ENCODE measurements at regions not wholly inside any gene's neighbourhood (a gene's known extent, or its start where the extent isn't known, plus 50 kb on each side); places are given as distances from the start of the nearest gene placed in this dataset.

GRCh38 chr3:18835021-18835420 lies 313.3 kb upstream of the KCNH8 start:
- ChIA-PET CTCF (ENCODE audit: partially characterized antibody) (interaction anchor here (1.0 to 5.9 kb wide), 4 partner anchors 13 to 153 kb away, joined by 3 to 35 read pairs (median 4); no protein-coding TSS in a partner anchor), POLR2A (ENCODE audit: partially characterized antibody) (interaction anchor here (1.3 kb wide), 1 partner anchor 16 kb away, joined by 3 read pairs; no protein-coding TSS in a partner anchor)
- H3K27me3 ChIP-seq (replicated peaks in 1 of 4; ENCODE audit: control insufficient read depth in 3 of 4, extremely low read depth in 1 of 4, insufficient read depth in 3 of 4, low read length in 3 of 4), result no peaks in the 10 kb centered on the region
- no peaks in the 10 kb centered on the region; a peak in 1 of 7 replicates for H3K4me1 ChIP-seq (replicated peaks in 1 of 4; ENCODE audit: control insufficient read depth in 3 of 4, insufficient read depth in 4 of 4, low read length in 3 of 4)
- H2BK120ac ChIP-seq (replicated peaks; ENCODE audit: low read depth, low read length), result no peak overlapping the region
- 93% methylated on average over 4 of the region's 4 CpGs; no CpG with 5 or more reads in 1 of the 2 experiments for WGBS, 2 experiments (ENCODE audit: extremely low coverage in 1 of 2, insufficient coverage in 1 of 2, insufficient read length in 1 of 2, insufficient replicate concordance in 2 of 2, low coverage in 1 of 2, low lambda C conversion rate in 2 of 2, missing lambda C conversion rate in 1 of 2)
- H3K14ac ChIP-seq (ENCODE audit: insufficient read length), result no peak overlapping the region
- H3K18ac ChIP-seq (ENCODE audit: extremely low read depth, low read length), result no peak overlapping the region
- H2BK15ac ChIP-seq (ENCODE audit: low read length), result no peak overlapping the region
- H3K79me2 ChIP-seq (ENCODE audit: control insufficient read depth in 1 of 2, insufficient read depth in 2 of 2, low read length in 2 of 2), result no peaks in the 10 kb centered on the region
- no peak overlapping the region for H3K4ac ChIP-seq (replicated peaks; ENCODE audit: insufficient read length, low read depth, low read length)
- no peaks in the 10 kb centered on the region for H3K36me3 ChIP-seq (ENCODE audit: control insufficient read depth in 2 of 4, insufficient read depth in 4 of 4, low read length in 3 of 4)
- no peak overlapping the region for H3K27ac ChIP-seq (ENCODE audit: low read depth, low read length)
- H2AFZ ChIP-seq (ENCODE audit: low read length), result no peak overlapping the region
- no peak overlapping the region for H2BK12ac ChIP-seq (ENCODE audit: low read depth, low read length)
- H3K9me3 ChIP-seq (ENCODE audit: insufficient read depth in 2 of 2, low read depth in 1 of 2, low read length in 1 of 2), result no peaks in the 10 kb centered on the region
- no peak overlapping the region for H3K4me2 ChIP-seq (ENCODE audit: insufficient read depth in 1 of 2, low read depth in 2 of 2, low read length in 2 of 2)
- H4K20me1 ChIP-seq (replicated peaks in 1 of 2; ENCODE audit: control insufficient read depth in 1 of 2, insufficient read depth in 2 of 2, low read length in 2 of 2), result no peaks in the 10 kb centered on the region
- no peak overlapping the region for H2BK20ac ChIP-seq (ENCODE audit: low read length)
- DNase-seq (ENCODE audit: low read depth in 1 of 2, low spot score in 2 of 2) (no peak), FAIRE-seq (no peak)
- no peak overlapping the region for H3K9ac ChIP-seq (replicated peaks in 1 of 4; ENCODE audit: extremely low read depth in 1 of 4, low read depth in 3 of 4, low read length in 3 of 4)
- H3K56ac ChIP-seq (replicated peaks; ENCODE audit: insufficient read length, low read depth, low read length), result no peak overlapping the region
- no peak overlapping the region for H4K8ac ChIP-seq (ENCODE audit: extremely low read depth, insufficient read depth, low read length)
- no peak overlapping the region for H4K91ac ChIP-seq (replicated peaks; ENCODE audit: insufficient read length, low read length)
- no peak overlapping the region for H3K4me3 ChIP-seq (ENCODE audit: extremely low read depth in 1 of 4, insufficient read depth in 2 of 4, low read depth in 3 of 4, low read length in 4 of 4)
- H3K23me2 ChIP-seq (ENCODE audit: low read depth, low read length), result no peaks in the 10 kb centered on the region
- no peak overlapping the region for H3K23ac ChIP-seq (ENCODE audit: insufficient read length)
- no peak overlapping the region for H2AK5ac ChIP-seq (ENCODE audit: low read depth, low read length)
- H2BK5ac ChIP-seq (ENCODE audit: low read depth, low read length), result no peak overlapping the region
- H3K79me1 ChIP-seq (ENCODE audit: low read depth, low read length), result no peaks in the 10 kb centered on the region
- no peak overlapping the region for H4K5ac ChIP-seq (ENCODE audit: insufficient read length, low read depth, low read length)
- no peak for TF ChIP-seq CHD7 (IDR thresholded peaks at IDR 0.05; ENCODE audit: insufficient replicate concordance, low read length)

Data from H1 (cell line).